Lower leg skin (tissue), 3 donors: ENCODE measurements at regions not wholly inside any gene's neighbourhood (a gene's known extent, or its start where the extent isn't known, plus 50 kb on each side); places are given as distances from the start of the nearest gene placed in this dataset.
"Not testable (repeated sequence)": the region's sequence is repeated elsewhere in the genome, so short reads cannot be mapped to it uniquely, and the experiment has no call there.

Experiments
- CTCF ChIP-seq, 3 donors: fragments of 450-650 bp; IDR thresholded peaks; one replicate each; pipeline ENCODE4 v1.5.1; 2016; ENCODE audit warnings: antibody characterized with exemption in 3 of 3, mild to moderate bottlenecking in 3 of 3, moderate library complexity in 2 of 3
- POLR2A ChIP-seq, 2 donors: fragments of 450-650 bp; IDR thresholded peaks; one replicate each; pipeline ENCODE4 v1.6.1; 2016 to 2017; ENCODE audit warnings: antibody characterized with exemption in 2 of 2, mild to moderate bottlenecking in 1 of 2, moderate library complexity in 1 of 2

- TF ChIP-seq CTCF, POLR2A (IDR thresholded peaks at IDR 0.05): not testable (repeated sequence)
These were observed 416.9 kb downstream of the SPRY2 start for GRCh38 chr13:79923973-79924556.
